HepG2 (cell line): ENCODE measurements at regions not wholly inside any gene's neighbourhood (a gene's known extent, or its start where the extent isn't known, plus 50 kb on each side); places are given as distances from the start of the nearest gene placed in this dataset.

Experiments
- ATAC-seq: fragments of 200-7000 bp; cut with Tn5 transposase; 3 replicates; pipeline ENCODE4 v1.9.1; 2020; ENCODE audit warnings: mild to moderate bottlenecking, moderate library complexity
- BruUV-seq: library from RNA; stranded (reverse); fragments of 400-500 nt; replicated peaks from 2 replicates; lab custom pipeline; 2021; lab: Mats Ljungman, UMichigan
- CTCF ChIA-PET: fragments of 300-600 bp; formaldehyde crosslinking; extraction: SDS; loops from one replicate; lab custom pipeline; 2021; ENCODE audit warnings: low total read pairs, inconsistent platforms, low intra/inter-chr PET ratio; lab: Yijun Ruan, JAX
- POLR2A ChIA-PET: fragments of 350-600 bp; sonication (Branson Sonifier 250); formaldehyde crosslinking; loops from one replicate; lab custom pipeline; 2020; ENCODE audit warnings: antibody characterized with exemption, inconsistent platforms; lab: Yijun Ruan, JAX
- DNase-seq: peaks from one replicate; pipeline ENCODE4 v3.0.0-alpha.2; 2015; ENCODE audit warnings: low spot score
- FAIRE-seq: peaks from 3 replicates; lab custom pipeline; 2011; peaks lifted over from hg19 to GRCh38; lab: Jason Lieb, UNC
- H2AFZ ChIP-seq: one replicate; pipeline ENCODE4 v1.6.1; 2011; ENCODE audit warnings: low read length, inconsistent platforms
- H3K27ac ChIP-seq: fragments of 300-600 bp; 3 replicates; pipeline ENCODE4 v1.8.0; 2011; ENCODE audit warnings: mixed run types, mild to moderate bottlenecking, mixed read lengths, low read length, inconsistent platforms; ENCODE audit not compliant: insufficient read depth; ENCODE audit errors: extremely low read length
- H3K27me3 ChIP-seq, 2 experiments: fragments of 200-600 bp in 1 of 2; 2 replicates in 1 of 2; 3 replicates in 1 of 2; pipeline versions ENCODE4 v1.6.0 to v1.8.0; 2011; ENCODE audit warnings: low read length in 2 of 2, mild to moderate bottlenecking in 2 of 2, moderate library complexity in 2 of 2, inconsistent platforms in 1 of 2; ENCODE audit not compliant: insufficient read depth in 2 of 2, control insufficient read depth in 1 of 2
- H3K36me3 ChIP-seq, 2 experiments: fragments of 200-600 bp in 1 of 2; replicated peaks in 1 of 2; 2 replicates in 1 of 2; 3 replicates in 1 of 2; pipeline versions ENCODE4 v1.5.1 to v1.8.0; 2011; ENCODE audit warnings: low read length in 2 of 2, inconsistent platforms in 1 of 2; ENCODE audit not compliant: insufficient read depth in 2 of 2, control insufficient read depth in 1 of 2
- H3K4me1 ChIP-seq: 2 replicates; pipeline ENCODE4 v1.5.1; 2012; ENCODE audit warnings: low read length, inconsistent platforms; ENCODE audit not compliant: insufficient read depth
- H3K4me2 ChIP-seq: 2 replicates; pipeline ENCODE4 v1.6.0; 2011; ENCODE audit warnings: low read depth, low read length, inconsistent platforms
- H3K4me3 ChIP-seq, 3 experiments: fragments of 200-600 bp in 1 of 3; sonication (generic), shearing (Covaris generic) in 1 of 3; replicated peaks in 1 of 3; 2 replicates each; pipeline ENCODE4 v1.5.1; 2011 to 2016; ENCODE audit warnings: low read length in 3 of 3, inconsistent platforms in 2 of 3, low read depth in 2 of 3, mild to moderate bottlenecking in 2 of 3, control low read depth in 1 of 3, mixed read lengths in 1 of 3; ENCODE audit not compliant: insufficient read depth in 1 of 3
- H3K79me2 ChIP-seq: one replicate; pipeline ENCODE4 v1.6.1; 2011; ENCODE audit warnings: low read length, inconsistent platforms; ENCODE audit not compliant: insufficient read depth
- H3K9ac ChIP-seq: 2 replicates; pipeline ENCODE4 v1.6.0; 2011; ENCODE audit warnings: mild to moderate bottlenecking, low read depth, low read length, inconsistent platforms; ENCODE audit not compliant: insufficient read depth
- H3K9me3 ChIP-seq: 2 replicates; pipeline ENCODE4 v1.5.1; 2012; ENCODE audit warnings: mild to moderate bottlenecking, low read length
- H4K20me1 ChIP-seq: 2 replicates; pipeline ENCODE4 v1.6.0; 2011; ENCODE audit warnings: inconsistent platforms, mild to moderate bottlenecking, low read length, moderate library complexity; ENCODE audit not compliant: insufficient read depth
- ARNT ChIP-seq: fragments of 450-650 bp; IDR thresholded peaks from 2 replicates; pipeline ENCODE4 v1.6.1; 2017
- EHMT2 ChIP-seq: fragments of 200-600 bp; sonication (generic); IDR thresholded peaks from 2 replicates; pipeline ENCODE4 v1.7.0; 2017; ENCODE audit warnings: antibody characterized with exemption, low read depth, low read length, borderline replicate concordance
- HMG20B ChIP-seq: conservative IDR thresholded peaks from 2 replicates; pipeline ENCODE4 v1.6.1; 2016; ENCODE audit warnings: missing genetic modification reagents, missing compliant biosample characterization
- KLF15 ChIP-seq: sonication (generic); formaldehyde crosslinking; IDR thresholded peaks from 2 replicates; pipeline ENCODE4 v1.8.1; 2023; ENCODE audit warnings: borderline replicate concordance, mild to moderate bottlenecking, inconsistent platforms, missing genetic modification reagents, mixed read lengths
- PAX8 ChIP-seq: sonication (generic); formaldehyde crosslinking; IDR thresholded peaks from 2 replicates; pipeline ENCODE4 v1.8.0; 2022; ENCODE audit warnings: mild to moderate bottlenecking, missing genetic modification reagents, borderline replicate concordance
- REXO4 ChIP-seq: sonication (generic); formaldehyde crosslinking; IDR thresholded peaks from 2 replicates; pipeline ENCODE4 v1.8.0; 2022; ENCODE audit warnings: missing genetic modification reagents, mild to moderate bottlenecking, borderline replicate concordance
- RXRA ChIP-seq: sonication (generic); formaldehyde crosslinking; IDR thresholded peaks from 2 replicates; pipeline ENCODE4 v1.5.1; 2020; ENCODE audit warnings: missing genetic modification reagents
- ZNF207 ChIP-seq: fragments of 450-650 bp; IDR thresholded peaks from 2 replicates; pipeline ENCODE4 v1.6.1; 2016; ENCODE audit warnings: antibody characterized with exemption, borderline replicate concordance
- ZNF263 ChIP-seq: sonication (generic); formaldehyde crosslinking; IDR thresholded peaks from 2 replicates; pipeline ENCODE4 v1.4.0; 2020; ENCODE audit warnings: missing genetic modification reagents
- ZNF33A ChIP-seq: sonication (generic); formaldehyde crosslinking; IDR thresholded peaks from 2 replicates; pipeline ENCODE4 v1.5.1; 2020; ENCODE audit warnings: missing genetic modification reagents, mild to moderate bottlenecking, moderate library complexity, borderline replicate concordance
- ZNF777 ChIP-seq: sonication (generic); formaldehyde crosslinking; IDR thresholded peaks from 2 replicates; pipeline ENCODE4 v1.4.0; 2020; ENCODE audit warnings: missing genetic modification reagents
- WGBS: methylation state at CpG from one replicate; pipeline ENCODE4 v1.1.6; 2017; ENCODE audit warnings: low lambda C conversion rate; 5-methylcytosine and 5-hydroxymethylcytosine counted together
- in situ Hi-C: cut with HindIII; loops from 2 replicates; pipeline ENCODE4 v1.10.0; 2017; ENCODE audit warnings: low pct_unique_long_range_greater_than_20kb; ENCODE audit not compliant: extremely low pct_ligation_motif_present
- intact Hi-C: fragments of 100-400 bp; cut with micrococcal nuclease; formaldehyde crosslinking; loops from one replicate; pipeline ENCODE4 v1.10.0; 2022; ENCODE audit not compliant: unreplicated experiment
- TF ChIP-seq, protein P1 (sequence below): IDR thresholded peaks from 2 replicates; pipeline ENCODE4 v1.6.1; 2016; ENCODE audit warnings: missing genetic modification reagents, missing compliant biosample characterization
- TF ChIP-seq, protein P2 (sequence below): sonication (generic); formaldehyde crosslinking; IDR thresholded peaks from 2 replicates; pipeline ENCODE4 v1.8.1; 2023; ENCODE audit warnings: mild to moderate bottlenecking, inconsistent platforms, moderate library complexity, missing genetic modification reagents, borderline replicate concordance
- TF ChIP-seq, protein P3 (sequence below): IDR thresholded peaks from 2 replicates; pipeline ENCODE4 v1.6.1; 2018; ENCODE audit warnings: missing genetic modification reagents
- TF ChIP-seq, protein P4 (sequence below): sonication (generic); formaldehyde crosslinking; IDR thresholded peaks from 2 replicates; pipeline ENCODE4 v1.8.0; 2022; ENCODE audit warnings: mild to moderate bottlenecking, missing genetic modification reagents, borderline replicate concordance

DNA sequence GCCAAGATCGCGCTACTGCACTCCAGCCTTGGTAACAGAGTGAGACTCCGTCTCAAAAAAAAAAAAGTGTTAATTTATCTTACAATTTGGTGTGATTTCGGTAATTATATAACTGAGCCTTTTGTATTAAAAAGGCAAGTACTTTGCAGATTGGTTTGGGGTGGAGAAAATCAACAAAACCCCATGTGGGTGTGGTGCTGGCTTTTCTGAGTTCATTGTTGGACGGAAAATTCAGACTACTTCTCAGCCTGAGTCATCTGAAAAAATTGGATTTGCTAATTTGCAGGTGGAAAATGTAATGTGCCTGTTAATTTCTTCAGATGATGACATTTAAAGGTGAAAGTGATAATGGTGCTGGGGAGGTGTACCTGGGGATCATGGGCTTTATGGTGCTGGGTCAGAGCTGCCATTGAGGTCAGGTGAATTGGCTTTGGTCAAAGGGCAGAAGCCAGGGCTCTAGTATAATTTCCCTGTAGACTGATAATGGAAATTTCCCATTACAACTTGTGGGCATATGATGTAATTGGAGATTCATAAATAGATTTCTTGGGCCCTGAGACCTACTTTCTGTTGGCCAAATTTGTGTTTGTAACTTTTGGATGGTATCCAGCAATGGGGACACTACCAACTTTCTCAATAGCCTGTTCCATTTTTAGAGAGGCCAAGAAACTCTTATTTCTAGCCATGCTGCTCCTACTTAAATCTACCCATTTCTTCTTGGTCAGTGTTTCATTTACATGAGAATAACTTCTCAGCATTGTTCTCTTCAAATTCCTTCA is 74.3 kb upstream of the TEX13D start:
- 45% methylated on average over 5 of the region's 5 CpGs for WGBS
- H3K9me3 ChIP-seq = no peaks in the 10 kb centered on the region
- no peak overlapping the region for H3K4me3 ChIP-seq
- no peak overlapping the region for H2AFZ ChIP-seq
- no peak overlapping the region for H3K27ac ChIP-seq
- H3K9ac ChIP-seq = no peak overlapping the region
- H3K4me2 ChIP-seq = no peak overlapping the region
- in situ Hi-C loops = no loop called here
- ATAC-seq (no peak), FAIRE-seq (no peak), DNase-seq (no peak)
- intact Hi-C loops = no loop called here
- H4K20me1 ChIP-seq = no peaks in the 10 kb centered on the region
- no peaks in the 10 kb centered on the region for H3K36me3 ChIP-seq
- POLR2A ChIA-PET = no interaction called here
- no peaks in the 10 kb centered on the region for H3K79me2 ChIP-seq
- CTCF ChIA-PET = no interaction called here
- TF ChIP-seq ZNF263 (CRISPR knock-in tag) (no peak), ZNF777 (CRISPR knock-in tag) (no peak), ARNT (no peak), ZNF33A (CRISPR knock-in tag) (no peak)
- H3K27me3 ChIP-seq = no peaks in the 10 kb centered on the region
- no TSS peak for BruUV-seq
- no peaks in the 10 kb centered on the region for H3K4me1 ChIP-seq

DNA sequence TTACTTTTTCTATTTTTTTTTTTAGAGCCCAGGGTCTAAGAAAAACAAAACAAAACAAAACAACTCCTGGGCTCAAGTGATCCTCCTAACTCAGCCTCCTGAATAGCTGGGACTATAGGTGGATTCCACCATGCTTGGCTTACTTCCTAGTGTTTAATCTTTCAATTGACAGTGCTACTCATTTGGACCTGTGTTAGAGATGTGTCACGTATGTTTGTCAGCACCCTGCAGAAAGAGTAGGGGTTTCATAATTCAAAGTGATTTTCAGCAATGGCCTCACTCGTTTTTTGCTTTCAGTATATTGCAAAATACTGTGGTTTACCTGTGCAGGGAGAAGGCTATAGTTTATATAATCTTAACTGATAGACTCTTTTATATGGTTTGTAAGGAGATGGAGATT is 71.6 kb upstream of the TEX13D start:
- Histone ChIP-seq H3K79me2 (no peaks in the 10 kb centered on the region), H3K27ac (no peak overlapping the region), H3K9ac (no peak overlapping the region), H3K36me3 (no peaks in the 10 kb centered on the region), H3K27me3 (no peaks in the 10 kb centered on the region), H3K9me3 (no peaks in the 10 kb centered on the region), H2AFZ (no peak overlapping the region), H3K4me3 (no peak overlapping the region), H4K20me1 (no peaks in the 10 kb centered on the region), H3K4me1 (no peaks in the 10 kb centered on the region), H3K4me2 (no peak overlapping the region)
- ChIA-PET CTCF (no interaction called here), POLR2A (no interaction called here)
- no peak for ATAC-seq
- intact Hi-C loops = no loop called here
- WGBS = 0% methylated on average over 2 of the region's 2 CpGs
- in situ Hi-C loops = no loop called here
- FAIRE-seq = no peak
- BruUV-seq = no TSS peak
- DNase-seq = no peak
- TF ChIP-seq KLF15 (CRISPR knock-in tag) (no peak), EHMT2 (no peak), HMG20B (no peak), PAX8 (CRISPR knock-in tag) (no peak), ZNF207 (no peak), RXRA (CRISPR knock-in tag) (no peak), REXO4 (CRISPR knock-in tag) (no peak)
- TF ChIP-seq, protein P1, sequence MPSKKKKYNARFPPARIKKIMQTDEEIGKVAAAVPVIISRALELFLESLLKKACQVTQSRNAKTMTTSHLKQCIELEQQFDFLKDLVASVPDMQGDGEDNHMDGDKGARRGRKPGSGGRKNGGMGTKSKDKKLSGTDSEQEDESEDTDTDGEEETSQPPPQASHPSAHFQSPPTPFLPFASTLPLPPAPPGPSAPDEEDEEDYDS (CRISPR knock-in tag) = no peak
- TF ChIP-seq, protein P2, sequence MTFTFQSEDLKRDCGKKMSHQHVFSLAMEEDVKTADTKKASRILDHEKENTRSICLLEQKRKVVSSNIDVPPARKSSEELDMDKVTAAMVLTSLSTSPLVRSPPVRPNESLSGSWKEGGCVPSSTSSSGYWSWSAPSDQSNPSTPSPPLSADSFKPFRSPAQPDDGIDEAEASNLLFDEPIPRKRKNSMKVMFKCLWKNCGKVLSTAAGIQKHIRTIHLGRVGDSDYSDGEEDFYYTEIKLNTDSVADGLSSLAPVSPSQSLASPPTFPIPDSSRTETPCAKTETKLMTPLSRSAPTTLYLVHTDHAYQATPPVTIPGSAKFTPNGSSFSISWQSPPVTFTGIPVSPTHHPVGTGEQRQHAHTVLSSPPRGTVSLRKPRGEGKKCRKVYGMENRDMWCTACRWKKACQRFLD (CRISPR knock-in tag) = no peak
- TF ChIP-seq, protein P3, sequence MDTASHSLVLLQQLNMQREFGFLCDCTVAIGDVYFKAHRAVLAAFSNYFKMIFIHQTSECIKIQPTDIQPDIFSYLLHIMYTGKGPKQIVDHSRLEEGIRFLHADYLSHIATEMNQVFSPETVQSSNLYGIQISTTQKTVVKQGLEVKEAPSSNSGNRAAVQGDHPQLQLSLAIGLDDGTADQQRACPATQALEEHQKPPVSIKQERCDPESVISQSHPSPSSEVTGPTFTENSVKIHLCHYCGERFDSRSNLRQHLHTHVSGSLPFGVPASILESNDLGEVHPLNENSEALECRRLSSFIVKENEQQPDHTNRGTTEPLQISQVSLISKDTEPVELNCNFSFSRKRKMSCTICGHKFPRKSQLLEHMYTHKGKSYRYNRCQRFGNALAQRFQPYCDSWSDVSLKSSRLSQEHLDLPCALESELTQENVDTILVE (CRISPR knock-in tag) = no peak
- TF ChIP-seq, protein P4, sequence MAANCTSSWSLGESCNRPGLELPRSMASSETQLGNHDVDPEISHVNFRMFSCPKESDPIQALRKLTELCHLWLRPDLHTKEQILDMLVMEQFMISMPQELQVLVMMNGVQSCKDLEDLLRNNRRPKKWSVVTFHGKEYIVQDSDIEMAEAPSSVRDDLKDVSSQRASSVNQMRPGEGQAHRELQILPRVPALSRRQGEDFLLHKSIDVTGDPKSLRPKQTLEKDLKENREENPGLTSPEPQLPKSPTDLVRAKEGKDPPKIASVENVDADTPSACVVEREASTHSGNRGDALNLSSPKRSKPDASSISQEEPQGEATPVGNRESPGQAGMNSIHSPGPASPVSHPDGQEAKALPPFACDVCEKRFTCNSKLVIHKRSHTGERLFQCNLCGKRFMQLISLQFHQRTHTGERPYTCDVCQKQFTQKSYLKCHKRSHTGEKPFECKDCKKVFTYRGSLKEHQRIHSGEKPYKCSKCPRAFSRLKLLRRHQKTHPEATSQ (CRISPR knock-in tag) = no peak
